Spleen (tissue), 11 donors: ENCODE measurements at regions not wholly inside any gene's neighbourhood (a gene's known extent, or its start where the extent isn't known, plus 50 kb on each side); places are given as distances from the start of the nearest gene placed in this dataset.

ENCODE experiments used
- DNase-seq: peaks from one replicate; pipeline ENCODE4 v3.0.0-alpha.2; 2020
- H3K27ac ChIP-seq, 8 donors: fragments of 200-600 bp; sonication (generic) in 7 of 8; 1 replicate in 4 of 8; 2 replicates in 4 of 8; pipeline versions ENCODE4 v1.5.0 to v1.8.0; 2016 to 2021; ENCODE audit warnings: inconsistent platforms in 4 of 8, mild to moderate bottlenecking in 4 of 8, moderate library complexity in 1 of 8
- H3K27me3 ChIP-seq, 7 donors: fragments of 200-600 bp; sonication (generic) in 6 of 7; replicated peaks in 1 of 7; 1 replicate in 4 of 7; 2 replicates in 3 of 7; pipeline versions ENCODE4 v1.5.0 to v1.8.0; 2016 to 2021; ENCODE audit warnings: inconsistent platforms in 3 of 7, mild to moderate bottlenecking in 1 of 7
- H3K36me3 ChIP-seq, 6 donors: fragments of 200-600 bp; sonication (generic) in 5 of 6; 1 replicate in 4 of 6; 2 replicates in 2 of 6; pipeline versions ENCODE4 v1.5.0 to v1.8.0; 2016 to 2021; ENCODE audit warnings: inconsistent platforms in 2 of 6
- H3K4me1 ChIP-seq, 6 donors: fragments of 200-600 bp; sonication (generic) in 5 of 6; 1 replicate in 3 of 6; 2 replicates in 3 of 6; pipeline versions ENCODE4 v1.5.0 to v1.8.0; 2016 to 2021; ENCODE audit warnings: inconsistent platforms in 3 of 6
- H3K4me3 ChIP-seq, 8 donors: fragments of 200-600 bp; sonication (generic) in 7 of 8; 1 replicate in 4 of 8; 2 replicates in 4 of 8; pipeline versions ENCODE4 v1.5.0 to v1.8.0; 2016 to 2021; ENCODE audit warnings: inconsistent platforms in 4 of 8, mild to moderate bottlenecking in 4 of 8, moderate library complexity in 2 of 8
- H3K9me3 ChIP-seq, 8 donors: fragments of 200-600 bp; sonication (generic) in 7 of 8; 1 replicate in 4 of 8; 2 replicates in 4 of 8; pipeline versions ENCODE4 v1.5.0 to v1.8.0; 2016 to 2021; ENCODE audit warnings: inconsistent platforms in 4 of 8
- CTCF ChIP-seq, 11 experiments: fragments of 200-600 bp in 7 of 11; fragments of 450-650 bp in 4 of 11; sonication (generic) in 4 of 11; IDR thresholded peaks in 8 of 11; conservative IDR thresholded peaks in 3 of 11; 1 replicate in 7 of 11; 2 replicates in 4 of 11; pipeline versions ENCODE4 v1.4.0 to v1.8.0; 2016 to 2021; ENCODE audit warnings: antibody characterized with exemption in 11 of 11, inconsistent platforms in 4 of 11, mild to moderate bottlenecking in 1 of 11
- POLR2A ChIP-seq, 3 donors: fragments of 450-650 bp; IDR thresholded peaks; one replicate each; pipeline ENCODE4 v1.5.1; 2017; ENCODE audit warnings: antibody characterized with exemption in 3 of 3, mild to moderate bottlenecking in 1 of 3
- POLR2AphosphoS5 ChIP-seq, 3 donors: sonication (generic); formaldehyde crosslinking; IDR thresholded peaks; one replicate each; pipeline ENCODE4 v1.5.1; 2017; ENCODE audit warnings: antibody characterized with exemption in 3 of 3
- WGBS, 5 donors: extraction: QIAGEN DNeasy Blood & Tissue Kit in 3 of 5; methylation state at CpG; one replicate each; pipeline versions ENCODE4 v1.1.5 to v1.1.7; 2013 to 2018; 5-methylcytosine and 5-hydroxymethylcytosine counted together
- intact Hi-C: fragments of 100-400 bp; cut with DNase I; formaldehyde crosslinking; loops from one replicate; pipeline ENCODE4 v1.15.0; 2023; ENCODE audit warnings: low total_unique reads
- donor health status: healthy with polysubstance abuse.
- donor health status: DM: no; HTN: no; CAD: no; lungs with moderate emphysema.
- donor health status: DM: no; HTN: no; CAD: no.
- donor health status: Bipolar disorder and iron deficiency.
- donor health status: healthy.
- donor health status: DM: no; HTN: no; CAD: no.
- donor health status: DM: yes; HTN: yes; CAD: no.

GRCh38 chr20:37581246-37581645 lies 53.6 kb upstream of the BLCAP start:
- TF ChIP-seq CTCF (IDR thresholded peaks at IDR 0.05 in 8 of 11, conservative IDR thresholded peaks at IDR 0.05 in 3 of 11) (no peak), POLR2A (IDR thresholded peaks at IDR 0.05) (no peak), POLR2AphosphoS5 (IDR thresholded peaks at IDR 0.05) (no peak)
- no peaks in the 10 kb centered on the region for H3K36me3 ChIP-seq
- DNase-seq, result no peak
- H3K27me3 ChIP-seq, result peaks cover 0 to 59% (median 0%) of the 10 kb centered on the region in 7 donors
- 79 to 92% (median 83%) methylated on average over 9 of the region's 9 CpGs for WGBS, 5 donors
- H3K4me1 ChIP-seq, result peaks cover 0 to 8% (median 2%) of the 10 kb centered on the region in 6 donors
- no peak overlapping the region for H3K4me3 ChIP-seq
- no peak overlapping the region for H3K27ac ChIP-seq
- intact Hi-C loops, result no loop called here
- H3K9me3 ChIP-seq, result peaks cover 0 to 10% (median 4%) of the 10 kb centered on the region in 8 donors

GRCh38 chr20:37580069-37580468 lies 52.4 kb upstream of the BLCAP start:
- intact Hi-C loops, result no loop called here
- Histone ChIP-seq H3K36me3 (no peaks in the 10 kb centered on the region), H3K27ac (no peak overlapping the region), H3K27me3 (peaks cover 0 to 49% (median 0%) of the 10 kb centered on the region in 7 donors), H3K4me3 (no peak overlapping the region), H3K4me1 (peaks cover 0 to 16% (median 7%) of the 10 kb centered on the region in 6 donors), H3K9me3 (no peaks in the 10 kb centered on the region)
- no peak for DNase-seq
- TF ChIP-seq POLR2A (IDR thresholded peaks at IDR 0.05) (no peak), POLR2AphosphoS5 (IDR thresholded peaks at IDR 0.05) (no peak), CTCF (IDR thresholded peaks at IDR 0.05 in 8 of 11, conservative IDR thresholded peaks at IDR 0.05 in 3 of 11) (no peak)
- 13 to 42% (median 15%) methylated on average over 2 of the region's 2 CpGs for whole genome bisulfite sequencing, 5 donors

GRCh38 chr20:37579106-37579505 lies 51.4 kb upstream of the BLCAP start:
- Histone ChIP-seq H3K27me3 (peaks cover 0 to 39% (median 0%) of the 10 kb centered on the region in 7 donors), H3K36me3 (no peaks in the 10 kb centered on the region), H3K4me3 (no peak overlapping the region), H3K27ac (no peak overlapping the region), H3K9me3 (no peaks in the 10 kb centered on the region), H3K4me1 (peaks cover 0 to 16% (median 7%) of the 10 kb centered on the region in 6 donors)
- no peak for DNase-seq
- TF ChIP-seq POLR2AphosphoS5 (IDR thresholded peaks at IDR 0.05) (no peak), CTCF (IDR thresholded peaks at IDR 0.05 in 8 of 11, conservative IDR thresholded peaks at IDR 0.05 in 3 of 11) (no peak), POLR2A (IDR thresholded peaks at IDR 0.05) (no peak)
- intact Hi-C loops, result no loop called here
- 78 to 87% (median 85%) methylated on average over 5 to 7 of the region's 7 CpGs for WGBS, 5 donors

- WGBS, 5 donors, result 78 to 88% (median 83%) methylated on average over 6 of the region's 6 CpGs
- no peak for TF ChIP-seq POLR2AphosphoS5 (IDR thresholded peaks at IDR 0.05)
- TF ChIP-seq POLR2A (IDR thresholded peaks at IDR 0.05), result no peak
- TF ChIP-seq CTCF (IDR thresholded peaks at IDR 0.05 in 8 of 11, conservative IDR thresholded peaks at IDR 0.05 in 3 of 11), result no peak
- Histone ChIP-seq H3K27ac (no peak overlapping the region), H3K36me3 (no peaks in the 10 kb centered on the region), H3K9me3 (no peaks in the 10 kb centered on the region), H3K4me3 (no peak overlapping the region), H3K27me3 (peaks cover 0 to 34% (median 0%) of the 10 kb centered on the region in 7 donors), H3K4me1 (peaks cover 0 to 16% (median 7%) of the 10 kb centered on the region in 6 donors)
- no peak for DNase-seq
- intact Hi-C loops, result no loop called here
Measured at GRCh38 chr20:37577981-37578380, 50.3 kb upstream of the BLCAP start.
